HEK293 (cell line): ENCODE measurements at regions not wholly inside any gene's neighbourhood (a gene's known extent, or its start where the extent isn't known, plus 50 kb on each side); places are given as distances from the start of the nearest gene placed in this dataset.

Experiments
- TCF7L2 ChIP-seq: IDR thresholded peaks from 2 replicates; pipeline ENCODE4 v1.6.1; 2011; ENCODE audit warnings: low read depth, mild to moderate bottlenecking, inconsistent platforms, low read length, moderate library complexity, borderline replicate concordance
- ZNF354C ChIP-seq: fragments of 450-650 bp; formaldehyde crosslinking; IDR thresholded peaks from 2 replicates; pipeline ENCODE4 v1.5.1; 2016; ENCODE audit warnings: missing biosample characterization, missing genetic modification characterization, low read depth, borderline replicate concordance
- ZNF423 ChIP-seq: fragments of 450-650 bp; formaldehyde crosslinking; IDR thresholded peaks from 2 replicates; pipeline ENCODE4 v1.5.1; 2016; ENCODE audit warnings: missing biosample characterization, missing genetic modification characterization
- TF ChIP-seq, protein P1 (sequence below): fragments of 450-650 bp; formaldehyde crosslinking; IDR thresholded peaks from 2 replicates; pipeline ENCODE4 v1.5.1; 2016; ENCODE audit warnings: missing biosample characterization, missing genetic modification characterization
- TF ChIP-seq, protein P2 (sequence below): fragments of 450-650 bp; formaldehyde crosslinking; IDR thresholded peaks from 2 replicates; pipeline ENCODE4 v1.5.1; 2016; ENCODE audit warnings: missing biosample characterization, missing genetic modification characterization

DNA sequence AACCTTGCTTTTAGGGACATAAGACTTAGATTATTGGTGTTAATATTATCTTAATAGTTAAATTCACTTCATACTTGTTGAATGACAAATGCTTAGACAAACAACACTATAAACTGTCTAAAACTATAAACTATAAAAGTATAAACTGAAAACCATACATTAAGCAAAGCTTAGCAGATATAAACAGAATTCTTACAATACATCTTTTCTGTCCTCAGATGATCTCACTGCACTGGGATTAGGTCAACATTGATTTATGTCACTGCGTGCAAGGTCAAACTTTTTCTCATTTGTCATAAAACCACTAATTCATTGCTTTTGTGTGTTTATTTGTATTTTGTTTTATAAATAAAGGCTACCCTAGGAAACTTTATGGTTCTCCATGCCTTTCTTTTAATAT, 1491.8 kb downstream of the NCAM2 start:
- TF ChIP-seq TCF7L2, result no peak
- TF ChIP-seq, protein P1, sequence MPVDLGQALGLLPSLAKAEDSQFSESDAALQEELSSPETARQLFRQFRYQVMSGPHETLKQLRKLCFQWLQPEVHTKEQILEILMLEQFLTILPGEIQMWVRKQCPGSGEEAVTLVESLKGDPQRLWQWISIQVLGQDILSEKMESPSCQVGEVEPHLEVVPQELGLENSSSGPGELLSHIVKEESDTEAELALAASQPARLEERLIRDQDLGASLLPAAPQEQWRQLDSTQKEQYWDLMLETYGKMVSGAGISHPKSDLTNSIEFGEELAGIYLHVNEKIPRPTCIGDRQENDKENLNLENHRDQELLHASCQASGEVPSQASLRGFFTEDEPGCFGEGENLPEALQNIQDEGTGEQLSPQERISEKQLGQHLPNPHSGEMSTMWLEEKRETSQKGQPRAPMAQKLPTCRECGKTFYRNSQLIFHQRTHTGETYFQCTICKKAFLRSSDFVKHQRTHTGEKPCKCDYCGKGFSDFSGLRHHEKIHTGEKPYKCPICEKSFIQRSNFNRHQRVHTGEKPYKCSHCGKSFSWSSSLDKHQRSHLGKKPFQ, result no peak
- no peak for TF ChIP-seq ZNF423 (tag by site-specific recombination)
- TF ChIP-seq, protein P2, sequence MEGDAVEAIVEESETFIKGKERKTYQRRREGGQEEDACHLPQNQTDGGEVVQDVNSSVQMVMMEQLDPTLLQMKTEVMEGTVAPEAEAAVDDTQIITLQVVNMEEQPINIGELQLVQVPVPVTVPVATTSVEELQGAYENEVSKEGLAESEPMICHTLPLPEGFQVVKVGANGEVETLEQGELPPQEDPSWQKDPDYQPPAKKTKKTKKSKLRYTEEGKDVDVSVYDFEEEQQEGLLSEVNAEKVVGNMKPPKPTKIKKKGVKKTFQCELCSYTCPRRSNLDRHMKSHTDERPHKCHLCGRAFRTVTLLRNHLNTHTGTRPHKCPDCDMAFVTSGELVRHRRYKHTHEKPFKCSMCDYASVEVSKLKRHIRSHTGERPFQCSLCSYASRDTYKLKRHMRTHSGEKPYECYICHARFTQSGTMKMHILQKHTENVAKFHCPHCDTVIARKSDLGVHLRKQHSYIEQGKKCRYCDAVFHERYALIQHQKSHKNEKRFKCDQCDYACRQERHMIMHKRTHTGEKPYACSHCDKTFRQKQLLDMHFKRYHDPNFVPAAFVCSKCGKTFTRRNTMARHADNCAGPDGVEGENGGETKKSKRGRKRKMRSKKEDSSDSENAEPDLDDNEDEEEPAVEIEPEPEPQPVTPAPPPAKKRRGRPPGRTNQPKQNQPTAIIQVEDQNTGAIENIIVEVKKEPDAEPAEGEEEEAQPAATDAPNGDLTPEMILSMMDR (tag by site-specific recombination), result no peak
- TF ChIP-seq ZNF354C, result no peak
